Gastroesophageal sphincter (tissue), 4 donors: ENCODE measurements at regions not wholly inside any gene's neighbourhood (a gene's known extent, or its start where the extent isn't known, plus 50 kb on each side); places are given as distances from the start of the nearest gene placed in this dataset.

Experiments
- ATAC-seq: fragments of 150-250 bp; one replicate; pipeline ENCODE4 v1.9.1; 2016; ENCODE audit warnings: mild to moderate bottlenecking, moderate library complexity
- H3K27ac ChIP-seq, 4 donors: fragments of 200-600 bp; sonication (generic) in 3 of 4; 1 replicate in 3 of 4; 2 replicates in 1 of 4; pipeline ENCODE4 v1.5.1; 2016 to 2019
- H3K27me3 ChIP-seq: fragments of 200-600 bp; sonication (generic); one replicate; pipeline ENCODE4 v1.5.1; 2019
- H3K36me3 ChIP-seq, 2 donors: fragments of 200-600 bp; sonication (generic); one replicate each; pipeline ENCODE4 v1.5.1; 2019; ENCODE audit warnings: control low read depth in 1 of 2
- H3K4me1 ChIP-seq, 3 donors: fragments of 200-600 bp; sonication (generic); 1 replicate in 2 of 3; 2 replicates in 1 of 3; pipeline ENCODE4 v1.5.1; 2016 to 2019; ENCODE audit warnings: control low read depth in 2 of 3
- H3K4me3 ChIP-seq, 2 donors: fragments of 200-600 bp; sonication (generic); one replicate each; pipeline ENCODE4 v1.5.1; 2019; ENCODE audit warnings: mild to moderate bottlenecking in 1 of 2, moderate library complexity in 1 of 2
- H3K9me3 ChIP-seq, 3 donors: fragments of 200-600 bp; sonication (generic); one replicate each; pipeline ENCODE4 v1.5.1; 2017 to 2019; ENCODE audit warnings: control low read depth in 2 of 3
- CTCF ChIP-seq, 4 experiments: fragments of 200-600 bp in 2 of 4; fragments of 450-650 bp in 2 of 4; sonication (generic) in 1 of 4; IDR thresholded peaks; one replicate each; pipeline ENCODE4 v1.5.1; 2017 to 2019; ENCODE audit warnings: antibody characterized with exemption in 4 of 4, mild to moderate bottlenecking in 2 of 4, moderate library complexity in 2 of 4
- EP300 ChIP-seq: sonication (generic); formaldehyde crosslinking; IDR thresholded peaks from one replicate; pipeline ENCODE4 v1.6.1; 2017; ENCODE audit warnings: antibody characterized with exemption, mild to moderate bottlenecking
- POLR2A ChIP-seq, 2 donors: fragments of 450-650 bp; IDR thresholded peaks; one replicate each; pipeline ENCODE4 v1.6.1; 2017; ENCODE audit warnings: antibody characterized with exemption in 2 of 2, mild to moderate bottlenecking in 2 of 2, moderate library complexity in 1 of 2
- POLR2AphosphoS5 ChIP-seq: sonication (generic); formaldehyde crosslinking; IDR thresholded peaks from one replicate; pipeline ENCODE4 v1.6.1; 2017; ENCODE audit warnings: antibody characterized with exemption
- WGBS, 2 donors: methylation state at CpG; one replicate each; pipeline ENCODE4 v1.1.5; 2018; ENCODE audit warnings: low coverage in 1 of 2; 5-methylcytosine and 5-hydroxymethylcytosine counted together

- no CpG with 5 or more reads among the region's 8 CpGs for WGBS, 2 donors
- peaks cover 45% of the 10 kb centered on the region for H3K27me3 ChIP-seq
Observed at GRCh38 chr6:33959661-33960344, 156.0 kb upstream of the MLN start.

DNA sequence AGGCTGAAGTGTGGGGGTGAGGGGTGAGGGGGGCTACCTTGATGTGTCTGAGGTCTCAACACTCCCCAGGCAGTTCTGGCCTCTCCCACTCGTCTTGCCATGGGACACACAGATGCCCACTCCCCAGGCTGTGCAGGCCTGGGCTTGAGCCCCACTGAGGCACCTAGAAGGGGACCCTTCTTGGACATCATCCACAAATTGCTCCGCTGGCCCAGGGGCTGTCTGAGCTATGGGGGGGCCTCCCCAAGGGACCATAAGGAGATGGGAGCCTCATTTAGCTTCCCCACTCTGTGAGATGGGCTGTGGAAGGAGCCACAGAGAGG is 155.5 kb upstream of the MLN start:
- H3K9me3 ChIP-seq: peaks cover 0 to 13% (median 0%) of the 10 kb centered on the region in 3 donors
- no peak overlapping the region for H3K4me3 ChIP-seq
- no peak for ATAC-seq
- H3K27me3 ChIP-seq: peaks cover 40% of the 10 kb centered on the region
- H3K4me1 ChIP-seq: no peaks in the 10 kb centered on the region
- TF ChIP-seq EP300: no peak
- no peak for TF ChIP-seq CTCF (IDR thresholded peaks at IDR 0.05)
- TF ChIP-seq POLR2A (IDR thresholded peaks at IDR 0.05): no peak
- no peak for TF ChIP-seq POLR2AphosphoS5
- no peaks in the 10 kb centered on the region for H3K36me3 ChIP-seq
- no peak overlapping the region for H3K27ac ChIP-seq
- no CpG with 5 or more reads among the region's 2 CpGs for WGBS, 2 donors

More at GRCh38 chr6:33959661-33960344, 156.0 kb upstream of the MLN start:
- Histone ChIP-seq H3K4me3 (no peak overlapping the region), H3K4me1 (no peaks in the 10 kb centered on the region), H3K9me3 (peaks cover 0 to 18% (median 0%) of the 10 kb centered on the region in 3 donors), H3K36me3 (no peaks in the 10 kb centered on the region), H3K27ac (no peak overlapping the region)
- ATAC-seq: no peak
- TF ChIP-seq POLR2A (IDR thresholded peaks at IDR 0.05) (no peak), EP300 (no peak), CTCF (IDR thresholded peaks at IDR 0.05) (no peak), POLR2AphosphoS5 (no peak)

GRCh38 chr6:33958526-33959328 is 154.9 kb upstream of the MLN start:
- WGBS, 2 donors: 36 to 52% methylated on average over 4 to 9 of the region's 14 CpGs
- Histone ChIP-seq H3K9me3 (peaks cover 0 to 7% (median 0%) of the 10 kb centered on the region in 3 donors), H3K27me3 (peaks cover 34% of the 10 kb centered on the region), H3K27ac (no peak overlapping the region), H3K36me3 (no peaks in the 10 kb centered on the region), H3K4me3 (no peak overlapping the region), H3K4me1 (no peaks in the 10 kb centered on the region)
- no peak for ATAC-seq
- TF ChIP-seq POLR2AphosphoS5 (no peak), EP300 (no peak), POLR2A (IDR thresholded peaks at IDR 0.05) (no peak), CTCF (IDR thresholded peaks at IDR 0.05) (no peak)

- 46 to 75% methylated on average over 6 to 8 of the region's 12 CpGs for WGBS, 2 donors
- TF ChIP-seq POLR2A (IDR thresholded peaks at IDR 0.05): no peak
- TF ChIP-seq POLR2AphosphoS5: no peak
- TF ChIP-seq CTCF (IDR thresholded peaks at IDR 0.05): no peak
- no peak for TF ChIP-seq EP300
- Histone ChIP-seq H3K36me3 (no peaks in the 10 kb centered on the region), H3K4me3 (no peak overlapping the region), H3K9me3 (peaks cover 0 to under 1% (median 0%) of the 10 kb centered on the region in 3 donors), H3K27ac (no peak overlapping the region), H3K27me3 (peaks cover 28% of the 10 kb centered on the region), H3K4me1 (no peaks in the 10 kb centered on the region)
- ATAC-seq: no peak
Observed at GRCh38 chr6:33957892-33958525, 154.2 kb upstream of the MLN start.
